ENCODE measurements at regions not wholly inside any gene's neighbourhood (a gene's known extent, or its start where the extent isn't known, plus 50 kb on each side); places are given as distances from the start of the nearest gene placed in this dataset.
"Not testable (repeated sequence)": the region's sequence is repeated elsewhere in the genome, so short reads cannot be mapped to it uniquely, and the experiment has no call there.

DNA sequence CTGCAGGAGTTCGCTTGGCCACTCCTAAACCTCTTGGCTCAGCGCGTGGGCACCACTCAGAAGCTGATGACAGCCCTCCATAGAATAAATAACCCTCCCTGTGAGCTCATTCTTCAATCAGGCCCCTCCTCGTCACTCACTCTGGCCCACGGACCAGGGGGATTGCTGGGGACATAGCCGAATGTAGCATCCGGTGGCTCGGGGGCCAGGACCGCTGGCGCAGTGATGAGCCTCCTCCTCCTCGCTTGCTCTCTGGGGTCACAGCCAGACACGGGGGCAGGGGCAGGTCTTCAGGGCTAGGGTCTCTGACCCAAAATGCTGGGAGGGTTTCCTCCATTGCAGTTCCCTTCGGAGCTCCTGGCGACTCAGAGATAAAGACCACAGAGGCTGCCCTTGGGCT, 79.9 kb downstream of the TFAP2C start:
- POLR2A ChIA-PET = interaction anchor here (0.7 kb wide), 1 partner anchor 224 kb away, joined by 3 read pairs; no protein-coding TSS in a partner anchor

DNA sequence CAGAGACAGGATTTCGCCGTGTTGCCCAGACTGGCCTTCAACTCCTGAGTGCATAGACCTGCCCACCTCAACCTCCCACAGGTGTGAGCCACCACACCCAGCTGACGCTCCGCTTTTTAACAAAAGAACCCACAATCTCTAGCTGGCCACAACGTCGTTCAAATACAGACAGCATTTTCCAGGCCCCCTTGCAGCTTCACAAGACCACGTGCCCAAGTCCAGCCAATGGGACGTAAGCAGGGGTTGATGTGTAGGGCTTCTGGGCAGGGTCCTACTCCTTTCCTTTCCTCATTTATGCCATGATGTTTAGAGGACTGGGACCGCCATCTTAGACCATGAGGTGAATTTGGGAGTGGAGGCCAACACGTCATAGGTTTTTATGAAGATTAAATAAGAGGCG, 81.0 kb downstream of the TFAP2C start:
- Mint-ChIP-seq H3K9me3 (ENCODE audit: unreplicated experiment) (no peaks in the 10 kb centered on the region), H3K4me1 (ENCODE audit: insufficient read depth, unreplicated experiment) (peaks cover 14% of the 10 kb centered on the region), H3K27ac (ENCODE audit: low read depth, unreplicated experiment) (no peak overlapping the region), H3K36me3 (ENCODE audit: insufficient read depth, unreplicated experiment) (no peaks in the 10 kb centered on the region), H3K4me3 (ENCODE audit: unreplicated experiment) (no peak overlapping the region), H3K27me3 (ENCODE audit: insufficient read depth, unreplicated experiment) (no peaks in the 10 kb centered on the region)
- ChIA-PET POLR2A (interaction anchor here (1.1 kb wide), 1 partner anchor 14 kb away, joined by 4 read pairs; no protein-coding TSS in a partner anchor), CTCF (interaction anchor here (0.6 kb wide), 1 partner anchor 150 kb away, joined by 5 read pairs; no protein-coding TSS in a partner anchor)
- TF ChIP-seq, protein P1, sequence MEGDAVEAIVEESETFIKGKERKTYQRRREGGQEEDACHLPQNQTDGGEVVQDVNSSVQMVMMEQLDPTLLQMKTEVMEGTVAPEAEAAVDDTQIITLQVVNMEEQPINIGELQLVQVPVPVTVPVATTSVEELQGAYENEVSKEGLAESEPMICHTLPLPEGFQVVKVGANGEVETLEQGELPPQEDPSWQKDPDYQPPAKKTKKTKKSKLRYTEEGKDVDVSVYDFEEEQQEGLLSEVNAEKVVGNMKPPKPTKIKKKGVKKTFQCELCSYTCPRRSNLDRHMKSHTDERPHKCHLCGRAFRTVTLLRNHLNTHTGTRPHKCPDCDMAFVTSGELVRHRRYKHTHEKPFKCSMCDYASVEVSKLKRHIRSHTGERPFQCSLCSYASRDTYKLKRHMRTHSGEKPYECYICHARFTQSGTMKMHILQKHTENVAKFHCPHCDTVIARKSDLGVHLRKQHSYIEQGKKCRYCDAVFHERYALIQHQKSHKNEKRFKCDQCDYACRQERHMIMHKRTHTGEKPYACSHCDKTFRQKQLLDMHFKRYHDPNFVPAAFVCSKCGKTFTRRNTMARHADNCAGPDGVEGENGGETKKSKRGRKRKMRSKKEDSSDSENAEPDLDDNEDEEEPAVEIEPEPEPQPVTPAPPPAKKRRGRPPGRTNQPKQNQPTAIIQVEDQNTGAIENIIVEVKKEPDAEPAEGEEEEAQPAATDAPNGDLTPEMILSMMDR (IDR thresholded peaks at IDR 0.05; ENCODE audit: unreplicated experiment) = no peak
- intact Hi-C loops (cut with micrococcal nuclease) = loop anchor here (5.0 to 10.0 kb wide), 3 partner anchors 75 to 265 kb away; no protein-coding TSS in a partner anchor
- BruUV-seq (replicated peaks) = no TSS peak
- DNase-seq (ENCODE audit: unreplicated experiment) = no peak

More for the DNA sequence above, 79.9 kb downstream of the TFAP2C start:
- H3K4me1 Mint-ChIP-seq (ENCODE audit: insufficient read depth, unreplicated experiment) = peaks cover 14% of the 10 kb centered on the region
- no peaks in the 10 kb centered on the region for H3K27me3 Mint-ChIP-seq (ENCODE audit: insufficient read depth, unreplicated experiment)
- intact Hi-C loops (cut with micrococcal nuclease) = no loop called here
- BruUV-seq (replicated peaks) = no TSS peak
- no peak overlapping the region for H3K4me3 Mint-ChIP-seq (ENCODE audit: unreplicated experiment)
- TF ChIP-seq, protein P1 (IDR thresholded peaks at IDR 0.05; ENCODE audit: unreplicated experiment) = no peak
- no peaks in the 10 kb centered on the region for H3K36me3 Mint-ChIP-seq (ENCODE audit: insufficient read depth, unreplicated experiment)
- no peaks in the 10 kb centered on the region for H3K9me3 Mint-ChIP-seq (ENCODE audit: unreplicated experiment)
- CTCF ChIA-PET = interaction anchor here (0.5 to 0.6 kb wide), 2 partner anchors 43 to 61 kb away, joined by 3 read pairs; no protein-coding TSS in a partner anchor
- no peak overlapping the region for H3K27ac Mint-ChIP-seq (ENCODE audit: low read depth, unreplicated experiment)
- no peak for DNase-seq (ENCODE audit: unreplicated experiment)

DNA sequence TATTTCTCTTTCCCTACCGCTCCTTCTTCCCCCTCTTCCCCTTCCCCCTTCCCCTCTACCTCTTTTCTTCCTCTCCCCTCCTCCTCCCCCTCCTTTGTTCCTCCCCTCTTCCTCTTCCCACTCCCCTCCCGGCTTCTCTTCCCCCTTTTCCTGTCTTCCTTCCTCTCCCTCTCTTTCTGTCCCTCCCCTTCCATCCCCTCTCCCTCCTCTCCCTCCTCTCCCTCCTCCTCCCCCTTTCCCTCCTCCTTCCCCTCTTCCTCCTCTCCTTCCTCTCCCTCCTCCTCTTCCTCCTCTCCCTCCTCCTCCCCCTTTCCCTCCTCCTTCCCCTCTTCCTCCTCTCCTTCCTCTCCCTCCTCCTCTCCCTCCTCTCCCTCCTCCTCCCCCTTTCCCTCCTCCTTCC, 81.5 kb downstream of the TFAP2C start:
- H3K27me3 Mint-ChIP-seq (ENCODE audit: insufficient read depth, unreplicated experiment) = not testable (repeated sequence)
- intact Hi-C loops (cut with micrococcal nuclease) = loop anchor here (5.0 to 10.0 kb wide), 3 partner anchors 76 to 264 kb away; no protein-coding TSS in a partner anchor
- H3K4me1 Mint-ChIP-seq (ENCODE audit: insufficient read depth, unreplicated experiment) = peaks cover 16% of the 10 kb centered on the region

DNA sequence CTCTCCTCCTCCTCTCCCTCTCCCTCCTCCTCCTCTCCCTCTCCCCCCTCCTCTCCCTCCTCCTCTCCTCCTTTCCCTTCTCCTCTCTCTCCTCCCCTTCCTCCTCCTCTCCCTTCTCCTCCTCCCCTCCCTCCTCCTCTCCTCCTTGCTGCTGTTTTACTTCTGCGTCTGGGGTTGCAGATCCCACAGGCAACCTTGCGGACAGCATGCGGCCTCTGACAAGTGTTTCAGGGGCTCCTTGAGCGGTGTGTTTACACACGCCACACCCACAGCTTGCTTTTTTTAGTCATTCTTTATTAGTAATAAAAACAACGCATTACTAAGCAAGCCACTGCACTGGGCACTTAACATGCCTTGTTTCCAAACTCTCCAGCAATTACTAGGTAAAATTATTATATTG, 81.9 kb downstream of the TFAP2C start:
- no peaks in the 10 kb centered on the region for H3K27me3 Mint-ChIP-seq (ENCODE audit: insufficient read depth, unreplicated experiment)
- ChIA-PET POLR2A (interaction anchor here (0.7 to 1.2 kb wide), 5 partner anchors 13 to 77 kb away, joined by 3 to 4 read pairs (median 3); no protein-coding TSS in a partner anchor), CTCF (interaction anchor here (0.6 to 1.4 kb wide), 2 partner anchors 9 to 102 kb away, joined by 4 read pairs; no protein-coding TSS in a partner anchor)
- H3K27ac Mint-ChIP-seq (ENCODE audit: low read depth, unreplicated experiment) = peak overlapping the region; percentile 2
- H3K4me3 Mint-ChIP-seq (ENCODE audit: unreplicated experiment) = no peak overlapping the region
- no TSS peak for BruUV-seq (replicated peaks)
- intact Hi-C loops (cut with micrococcal nuclease) = loop anchor here (5.0 to 10.0 kb wide), 3 partner anchors 76 to 264 kb away; no protein-coding TSS in a partner anchor
- H3K4me1 Mint-ChIP-seq (ENCODE audit: insufficient read depth, unreplicated experiment) = peaks cover 19% of the 10 kb centered on the region
- TF ChIP-seq, protein P1 (IDR thresholded peaks at IDR 0.05; ENCODE audit: unreplicated experiment) = no peak
- no peaks in the 10 kb centered on the region for H3K36me3 Mint-ChIP-seq (ENCODE audit: insufficient read depth, unreplicated experiment)
- DNase-seq (ENCODE audit: unreplicated experiment) = peak; percentile 61
- H3K9me3 Mint-ChIP-seq (ENCODE audit: unreplicated experiment) = no peaks in the 10 kb centered on the region

More for the DNA sequence above, 81.5 kb downstream of the TFAP2C start:
- H3K4me3 Mint-ChIP-seq (ENCODE audit: unreplicated experiment); H3K36me3 Mint-ChIP-seq (ENCODE audit: insufficient read depth, unreplicated experiment); H3K9me3 Mint-ChIP-seq (ENCODE audit: unreplicated experiment); DNase-seq (ENCODE audit: unreplicated experiment); BruUV-seq (replicated peaks); CTCF ChIA-PET; H3K27ac Mint-ChIP-seq (ENCODE audit: low read depth, unreplicated experiment): not testable (repeated sequence)
- POLR2A ChIA-PET = interaction anchor here (0.7 to 1.1 kb wide), 4 partner anchors 13 to 76 kb away, joined by 3 to 4 read pairs (median 3); no protein-coding TSS in a partner anchor
